ACHN (cell line): ENCODE measurements at regions not wholly inside any gene's neighbourhood (a gene's known extent, or its start where the extent isn't known, plus 50 kb on each side); places are given as distances from the start of the nearest gene placed in this dataset.

ENCODE experiments used
- DNase-seq: peaks from one replicate; pipeline ENCODE4 v3.0.0-alpha.2; 2015
- in situ Hi-C: cut with HindIII; loops from 2 replicates; pipeline ENCODE4 v1.10.0; 2017; ENCODE audit warnings: low sequenced_read_pairs, low pct_ligation_motif_present, low pct_unique_long_range_greater_than_20kb

DNA sequence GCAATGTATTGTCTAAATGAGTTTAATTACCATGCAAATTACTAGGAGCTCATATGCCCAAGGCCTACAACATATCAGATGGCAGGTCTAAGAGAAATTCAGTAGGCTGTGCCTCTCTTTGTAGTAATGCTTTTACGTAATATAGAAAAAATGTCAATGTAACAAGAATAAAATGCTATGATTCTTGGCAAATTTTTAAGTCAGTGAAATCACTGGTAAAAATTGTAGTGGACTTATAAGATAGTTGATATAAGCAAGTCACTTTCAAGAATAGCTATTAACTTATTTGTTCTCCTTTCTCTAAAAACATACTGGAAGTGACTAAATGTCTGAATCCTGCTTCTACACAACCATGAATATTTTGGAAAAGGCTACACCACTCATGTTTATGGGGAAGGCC, 707.8 kb downstream of the TUSC7 start:
- no peak for DNase-seq
- in situ Hi-C loops: no loop called here

DNA sequence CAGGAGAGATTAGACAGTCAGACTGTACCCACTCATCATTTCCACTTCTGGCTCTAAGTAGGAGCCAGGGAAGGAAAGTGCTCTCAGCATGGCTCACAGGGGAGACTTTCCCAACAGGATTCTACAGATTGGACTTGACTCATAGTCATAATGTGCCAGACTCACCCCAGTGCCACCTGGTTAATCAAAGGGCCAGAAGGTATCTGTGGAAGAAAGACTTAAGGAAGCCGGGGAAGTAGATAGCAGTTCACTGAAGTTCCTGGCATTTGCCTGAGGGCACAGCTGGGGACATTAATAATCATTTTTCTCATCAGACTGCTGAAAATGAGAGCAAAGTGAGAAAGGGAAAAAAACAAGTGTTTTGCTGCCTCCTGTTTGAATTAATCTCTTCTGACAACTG, 717.5 kb downstream of the TUSC7 start:
- no peak for DNase-seq
- in situ Hi-C loops: no loop called here

DNA sequence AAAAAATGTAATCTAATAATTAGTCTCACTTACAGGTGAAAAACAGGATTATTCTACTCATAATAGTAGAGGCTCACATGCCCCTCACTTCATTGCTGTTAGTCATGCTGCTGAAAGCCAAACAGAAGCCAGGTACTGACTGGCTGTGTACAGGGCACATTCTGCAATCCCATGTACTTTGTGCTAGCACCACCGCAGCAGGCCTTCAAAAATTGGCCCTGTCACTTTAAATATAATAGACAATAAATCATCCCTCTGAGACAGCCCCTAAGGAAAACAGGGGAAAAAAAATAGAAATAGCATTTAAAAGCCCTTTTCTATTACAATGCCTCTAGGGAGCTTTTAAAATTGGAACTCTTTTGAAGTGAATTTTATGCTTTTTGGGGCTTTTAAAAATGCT, 723.8 kb downstream of the TUSC7 start:
- in situ Hi-C loops: no loop called here
- DNase-seq: no peak

DNA sequence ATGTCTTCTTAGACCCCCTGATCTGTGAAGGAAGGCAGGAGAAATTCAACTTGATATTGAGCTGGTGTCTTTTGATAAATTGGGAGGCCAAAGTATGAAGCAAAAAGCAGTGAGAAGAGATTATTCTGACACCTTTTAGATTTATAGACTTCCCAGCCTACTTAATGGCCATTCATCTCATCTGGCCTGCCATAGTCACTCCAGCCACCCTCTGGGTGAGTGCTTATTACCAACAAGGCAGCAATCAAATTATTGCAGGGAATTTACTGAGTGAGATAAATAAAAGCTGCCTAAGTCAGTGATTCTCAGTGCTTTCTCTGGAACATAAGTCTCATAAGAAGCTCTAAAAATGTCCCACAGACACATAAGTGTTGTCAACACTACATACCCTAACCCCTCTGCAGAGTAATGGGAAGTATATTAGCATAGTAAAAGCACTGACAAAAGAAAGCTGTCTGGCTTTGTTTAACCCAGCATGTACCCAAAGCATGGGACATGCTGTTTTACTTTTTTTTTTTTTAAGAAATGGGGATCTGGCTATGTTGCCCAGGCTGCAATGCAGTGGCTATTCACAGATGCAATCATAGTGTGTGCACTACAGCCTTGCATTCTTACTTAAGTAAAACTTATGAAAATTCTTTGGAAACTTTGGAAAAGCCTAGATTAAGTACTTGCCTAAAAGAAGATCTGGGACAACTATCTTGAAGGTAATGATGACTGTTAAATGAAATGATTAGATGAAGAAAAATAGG, 725.3 kb downstream of the TUSC7 start:
- in situ Hi-C loops: no loop called here
- DNase-seq: no peak

DNA sequence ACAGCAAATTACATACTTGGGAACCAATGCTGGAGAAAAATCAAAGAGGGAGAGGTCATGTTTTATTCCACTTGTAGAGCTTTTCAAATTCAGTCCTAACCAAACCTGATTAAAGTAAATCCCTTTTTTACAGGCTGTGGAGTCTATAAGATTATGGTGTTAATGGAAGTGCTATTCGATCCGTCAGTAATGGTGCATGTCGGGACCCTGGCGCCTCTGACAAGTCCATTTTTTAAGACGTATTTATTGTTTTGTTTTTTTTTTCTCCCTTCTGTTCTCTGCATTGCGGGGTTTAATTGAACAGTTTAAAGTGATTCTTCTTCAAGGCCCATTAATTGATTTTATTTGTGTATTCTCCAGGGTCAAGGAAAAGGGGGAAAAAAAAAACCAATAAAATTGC, 725.9 kb downstream of the TUSC7 start:
- no peak for DNase-seq
- in situ Hi-C loops: no loop called here

DNA sequence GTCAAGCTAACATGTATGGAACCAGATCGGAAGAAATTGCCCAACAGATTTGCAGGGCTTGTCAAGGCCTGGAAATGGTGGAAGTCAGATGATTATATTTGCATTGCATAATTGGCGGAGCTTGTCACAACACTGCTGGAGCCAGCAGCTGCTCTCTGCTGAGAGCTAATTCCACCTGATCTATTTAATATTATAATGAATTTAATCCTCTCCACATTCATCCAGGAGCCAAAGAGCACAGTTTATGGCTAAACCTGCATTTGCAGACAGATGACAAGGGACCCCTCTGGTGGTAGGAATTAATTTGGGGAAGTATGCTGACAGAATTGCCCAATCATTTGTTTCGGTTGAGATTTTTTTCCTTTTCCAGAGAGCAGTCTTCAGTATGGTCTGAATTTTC, 730.2 kb downstream of the TUSC7 start:
- DNase-seq: peak; percentile 19
- in situ Hi-C loops: no loop called here

DNA sequence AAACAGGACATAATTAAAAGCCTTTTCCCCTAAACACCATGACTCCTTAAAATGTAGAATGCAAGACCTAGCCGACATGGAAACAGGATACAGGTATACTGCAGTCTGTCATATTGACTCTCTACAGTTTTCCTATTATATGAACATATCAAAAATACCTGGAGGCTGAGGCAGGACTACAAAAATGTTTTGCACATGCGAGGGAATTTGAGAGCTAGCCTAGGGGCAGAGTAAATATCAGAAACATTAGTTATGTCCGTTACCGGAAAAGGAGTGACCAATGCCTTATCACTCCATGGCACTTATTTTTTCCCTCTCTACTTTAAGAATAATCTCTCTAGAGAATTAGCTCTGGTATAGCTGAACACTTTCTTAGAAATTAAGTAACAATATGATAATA, 732.3 kb downstream of the TUSC7 start:
- no peak for DNase-seq
- in situ Hi-C loops: no loop called here

DNA sequence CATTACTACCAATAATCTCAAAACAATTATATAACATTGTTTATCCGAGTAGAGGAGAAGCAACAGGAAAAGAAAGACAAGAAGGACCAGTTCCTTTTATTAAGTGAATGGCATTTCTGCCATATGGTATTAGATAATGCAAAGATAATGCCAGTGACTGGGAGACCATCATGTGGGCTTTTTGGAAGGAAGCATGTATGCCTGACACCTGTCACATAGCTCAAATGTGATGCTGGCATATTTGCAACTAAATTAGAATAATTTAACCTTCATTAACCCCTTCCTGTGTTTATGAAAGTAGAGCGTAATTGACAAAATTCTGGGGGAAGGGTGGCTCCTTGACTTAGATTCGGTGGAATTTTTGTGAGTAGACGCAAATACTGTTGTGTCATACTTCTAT, 733.0 kb downstream of the TUSC7 start:
- in situ Hi-C loops: no loop called here
- no peak for DNase-seq

DNA sequence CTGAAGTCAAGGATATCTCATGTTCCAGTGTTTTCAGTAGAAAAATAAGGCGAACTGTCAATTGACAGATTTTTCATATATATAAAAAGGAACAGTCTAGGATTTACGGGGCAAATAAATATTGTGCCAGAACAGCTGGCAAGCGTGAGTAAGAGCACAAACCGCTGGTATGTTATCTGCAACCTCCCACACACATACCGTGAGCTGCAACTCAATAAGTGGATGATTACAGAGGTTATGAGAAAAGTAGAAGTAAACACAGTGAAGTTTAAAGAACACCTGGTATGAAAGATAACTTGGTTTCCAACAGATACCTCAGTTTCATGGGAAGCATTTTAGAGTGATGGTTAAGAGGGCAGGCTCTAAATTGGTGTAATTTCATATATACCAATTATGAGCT, 733.4 kb downstream of the TUSC7 start:
- DNase-seq: no peak
- in situ Hi-C loops: no loop called here

DNA sequence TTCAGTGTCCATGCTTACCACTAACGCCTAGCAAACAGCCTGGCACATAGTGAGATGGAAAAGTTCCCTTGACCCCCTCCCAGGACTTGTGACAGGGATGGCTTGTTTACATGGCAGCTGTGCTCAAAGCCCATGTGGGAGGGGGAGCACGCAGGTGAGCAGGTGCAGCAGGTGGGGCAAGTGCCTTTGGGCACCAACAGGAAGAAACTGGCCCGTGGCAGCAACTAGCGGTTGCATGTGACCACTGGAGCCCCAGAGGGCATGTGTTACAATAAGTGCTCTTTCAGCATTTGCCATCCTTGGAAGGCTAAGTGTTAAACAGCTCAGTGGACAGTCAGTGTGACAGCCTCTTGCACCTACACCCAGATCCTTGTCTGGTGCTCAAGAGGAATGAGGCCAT, 734.6 kb downstream of the TUSC7 start:
- in situ Hi-C loops: no loop called here
- no peak for DNase-seq

DNA sequence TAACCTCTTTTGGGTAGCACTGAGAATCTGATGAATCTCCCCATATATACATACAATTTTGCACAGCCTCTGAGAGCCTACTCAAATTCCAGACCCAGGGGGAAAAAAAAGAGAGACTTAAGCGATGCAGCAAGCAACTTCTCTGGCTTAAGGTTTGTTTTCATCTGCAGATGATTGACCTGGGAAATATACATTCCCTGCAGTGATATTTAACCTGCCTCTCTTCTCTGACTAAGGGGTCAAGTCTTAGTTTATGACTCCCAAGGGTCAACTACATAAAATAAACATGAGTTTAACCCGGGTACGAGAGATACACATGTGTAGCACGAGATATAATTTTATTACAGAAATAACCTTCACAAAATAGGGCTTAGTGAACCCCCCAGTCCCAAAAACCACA, 737.8 kb downstream of the TUSC7 start:
- in situ Hi-C loops: no loop called here
- no peak for DNase-seq

DNA sequence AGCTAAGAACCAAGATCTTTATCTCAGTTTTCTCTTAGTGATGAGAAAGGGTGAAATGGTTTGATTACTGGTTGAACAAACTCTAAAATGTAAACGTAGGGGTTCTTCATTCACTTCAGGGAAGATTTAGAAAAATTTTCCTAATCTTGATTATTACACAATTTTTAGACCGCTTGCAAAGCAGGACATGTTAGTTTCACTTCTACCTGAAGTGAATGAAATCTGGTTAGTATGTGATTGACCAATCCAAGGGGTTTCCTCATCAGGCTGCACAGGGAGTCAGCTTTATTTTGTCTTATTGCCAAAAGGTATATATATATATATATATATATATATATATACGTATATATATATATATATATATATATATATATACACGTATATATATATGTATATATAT, 740.4 kb downstream of the TUSC7 start:
- DNase-seq: no peak
- in situ Hi-C loops: no loop called here

DNA sequence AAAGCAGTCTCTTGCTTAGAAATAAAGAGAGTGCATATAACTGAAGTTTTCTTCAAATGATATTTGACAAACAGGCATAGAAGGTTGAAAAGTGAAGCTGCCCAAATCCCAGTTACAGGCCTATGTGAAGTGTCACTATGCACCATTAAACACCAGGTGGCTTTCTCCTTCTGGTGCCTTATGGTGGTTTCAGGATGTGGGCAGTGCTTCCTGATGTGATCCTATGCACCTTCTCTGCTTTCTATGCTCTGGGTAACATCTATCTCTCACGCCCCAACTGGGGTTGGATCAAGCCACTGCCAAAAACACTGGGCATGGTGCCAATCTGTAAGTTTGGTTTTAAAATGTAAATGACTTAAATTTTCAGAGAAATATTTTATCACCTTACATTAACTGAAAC, 744.7 kb downstream of the TUSC7 start:
- in situ Hi-C loops: no loop called here
- DNase-seq: no peak

DNA sequence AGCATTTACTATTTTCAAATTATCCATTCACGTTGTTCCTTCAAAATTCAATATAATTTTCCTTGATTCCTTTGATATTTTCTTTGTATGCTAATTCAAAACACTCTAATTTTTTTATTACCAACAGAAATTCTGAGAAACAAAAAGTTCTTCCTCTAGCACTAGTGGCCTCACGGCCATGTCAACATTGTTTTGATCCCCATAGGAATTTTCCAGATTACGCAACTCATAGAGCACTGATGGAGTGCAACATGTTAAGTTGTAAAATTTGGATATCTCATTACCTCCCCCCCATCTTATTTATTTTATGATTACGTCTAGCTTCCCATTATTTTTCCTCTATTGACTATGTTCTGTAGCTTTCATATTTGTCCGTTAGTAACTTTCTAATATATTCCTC, 745.3 kb downstream of the TUSC7 start:
- DNase-seq: no peak
- in situ Hi-C loops: no loop called here

DNA sequence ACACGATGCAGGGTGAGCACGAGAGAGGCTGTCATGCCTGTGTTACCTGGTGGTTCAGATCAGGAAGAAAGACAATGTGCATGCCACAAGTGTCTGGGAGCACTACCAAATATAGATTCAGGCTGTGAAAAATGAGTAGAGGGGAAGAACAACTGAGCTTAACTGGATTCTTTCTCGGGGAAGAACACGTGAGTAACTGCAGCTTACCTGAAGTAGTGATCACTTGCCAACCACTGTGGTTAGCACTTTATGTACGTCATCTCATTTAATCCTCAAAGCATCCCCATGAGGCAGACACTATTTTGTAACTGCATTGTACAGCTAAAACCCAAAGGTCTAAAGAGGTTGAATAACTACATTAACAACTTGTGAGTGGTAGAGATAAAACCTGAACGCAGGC, 746.2 kb downstream of the TUSC7 start:
- in situ Hi-C loops: no loop called here
- no peak for DNase-seq

DNA sequence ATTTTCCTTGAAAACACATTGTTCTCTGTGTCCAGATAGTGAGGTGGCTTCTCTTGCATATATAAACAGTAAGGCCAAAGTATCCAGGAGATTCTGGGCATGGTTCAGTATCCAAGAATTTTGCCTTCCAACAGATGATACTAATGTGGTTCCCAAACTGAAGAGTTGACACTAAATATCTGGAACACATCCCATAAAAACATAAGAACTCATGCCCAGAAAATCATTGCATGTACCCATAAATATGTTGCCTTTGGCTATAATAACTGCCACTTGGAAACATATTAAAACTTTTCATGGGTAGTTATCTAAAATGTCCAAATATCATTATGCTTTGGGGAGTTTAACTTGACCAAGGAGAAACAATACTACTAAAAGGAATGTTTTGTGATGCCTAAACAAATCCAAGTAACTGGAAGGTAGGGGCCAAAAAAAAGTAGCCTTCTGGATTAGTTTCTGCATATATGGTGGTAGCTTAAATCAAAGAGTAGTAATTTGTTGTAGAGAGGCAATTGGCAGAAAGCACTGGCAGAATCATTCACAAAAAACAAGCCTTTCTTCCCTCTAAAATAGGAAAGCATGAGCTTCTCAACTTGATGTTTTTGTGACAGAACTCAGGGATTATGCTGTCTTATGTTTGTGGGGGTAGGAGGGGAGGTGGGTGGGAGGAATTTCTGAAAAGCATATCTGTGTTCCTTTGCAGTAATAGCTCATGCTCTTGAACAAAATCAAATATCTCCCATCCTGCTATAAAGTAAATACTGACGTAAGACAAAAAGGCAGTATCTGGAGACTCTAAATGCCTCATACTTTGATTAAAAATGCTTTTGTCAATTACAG, 753.9 kb downstream of the TUSC7 start:
- in situ Hi-C loops: no loop called here
- no peak for DNase-seq

DNA sequence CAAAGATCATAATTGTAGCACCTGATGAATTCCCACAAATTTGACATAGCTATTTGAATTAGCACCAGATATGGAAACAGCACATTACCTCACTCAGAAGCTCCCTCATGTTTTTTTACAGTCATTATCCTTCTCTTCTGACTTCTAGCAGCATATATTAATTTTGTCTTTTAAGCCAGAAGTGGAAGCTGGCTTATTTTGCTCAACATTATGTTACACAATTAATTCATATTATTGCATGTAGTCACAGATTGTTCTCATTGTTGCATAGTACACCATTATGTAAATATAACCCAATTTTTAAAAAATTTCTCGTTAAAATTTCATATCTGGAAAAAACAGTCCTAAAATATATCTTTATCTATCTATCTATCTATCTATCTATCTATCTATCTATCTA, 762.3 kb downstream of the TUSC7 start:
- DNase-seq: no peak
- in situ Hi-C loops: no loop called here

DNA sequence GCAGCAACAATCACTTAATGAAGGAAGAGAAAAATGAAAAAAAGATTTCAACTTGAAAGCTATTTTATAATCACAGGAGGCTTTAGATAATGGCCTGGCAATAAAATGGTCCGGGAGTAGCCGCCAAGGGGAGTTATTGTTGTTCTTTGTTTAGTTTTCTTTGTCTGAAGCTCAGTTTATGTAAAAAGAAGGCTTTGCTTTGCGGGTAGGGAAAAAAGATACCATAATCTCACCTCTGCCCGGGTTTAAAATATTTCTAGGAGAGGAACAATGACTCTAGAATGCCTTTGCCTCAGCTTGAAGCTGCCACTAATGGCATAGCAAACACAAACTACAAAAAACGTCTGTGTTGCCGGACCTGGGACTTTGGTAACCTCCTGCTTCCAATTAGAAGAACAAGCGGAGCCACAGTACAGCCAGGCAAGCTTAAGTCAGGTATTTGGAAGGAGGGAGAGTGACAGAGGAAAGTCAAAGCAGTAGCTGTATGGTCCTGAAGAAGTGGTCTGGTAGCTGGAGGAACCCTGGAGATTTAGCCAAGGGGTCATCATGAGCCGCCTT, 764.5 kb downstream of the TUSC7 start:
- in situ Hi-C loops: no loop called here
- DNase-seq: no peak

DNA sequence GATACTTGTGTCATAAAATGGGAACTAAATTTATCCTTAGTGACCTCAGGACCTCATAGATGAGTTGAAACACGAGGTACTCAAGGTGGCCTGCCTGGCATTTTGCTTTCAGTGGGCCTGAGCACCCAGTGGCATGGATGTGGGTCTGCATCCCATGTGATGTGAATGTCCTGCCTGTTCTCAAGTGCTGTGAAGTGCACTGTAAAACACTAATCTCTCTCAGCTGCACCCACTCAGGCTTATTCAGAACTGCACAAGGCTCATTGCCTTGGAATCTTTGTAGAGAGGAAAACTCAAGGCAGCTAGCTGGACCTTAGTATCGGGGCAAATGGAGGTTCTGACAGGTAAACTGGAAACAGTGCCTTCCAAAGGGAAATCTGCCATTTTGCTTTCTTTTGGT, 767.0 kb downstream of the TUSC7 start:
- in situ Hi-C loops: no loop called here
- DNase-seq: no peak

DNA sequence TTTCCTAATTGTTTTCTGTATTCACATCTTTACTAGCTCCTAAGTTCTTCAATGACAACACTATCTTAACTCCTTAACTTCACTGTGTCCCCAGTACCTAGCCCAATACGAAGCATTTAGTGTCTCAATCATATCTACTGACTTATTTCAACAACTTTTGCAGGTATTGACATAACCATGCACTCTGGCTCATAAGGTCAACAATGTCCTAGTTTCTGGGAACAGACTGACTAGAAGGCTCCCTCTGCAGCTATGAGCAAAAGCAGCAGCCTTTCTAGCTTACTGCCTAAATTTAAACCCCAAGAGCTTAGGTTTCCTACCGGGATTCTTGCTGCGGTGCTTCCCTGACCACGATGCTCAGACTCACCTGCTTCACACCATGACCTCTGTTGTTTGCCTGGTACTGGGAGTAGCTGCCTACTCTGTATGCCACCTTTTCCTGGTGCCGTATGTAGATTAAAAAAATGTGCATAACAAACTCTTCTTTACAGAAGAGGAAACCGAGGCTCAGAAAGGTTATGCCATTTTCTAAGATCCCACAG, 767.7 kb downstream of the TUSC7 start:
- in situ Hi-C loops: no loop called here
- no peak for DNase-seq
